Daoy (cell line): ENCODE measurements at regions not wholly inside any gene's neighbourhood (a gene's known extent, or its start where the extent isn't known, plus 50 kb on each side); places are given as distances from the start of the nearest gene placed in this dataset.
"Not testable (repeated sequence)": the region's sequence is repeated elsewhere in the genome, so short reads cannot be mapped to it uniquely, and the experiment has no call there.

ENCODE experiments used
- DNase-seq: peaks from one replicate; pipeline ENCODE4 v3.0.0-alpha.2; 2015; ENCODE audit warnings: low read depth

DNA sequence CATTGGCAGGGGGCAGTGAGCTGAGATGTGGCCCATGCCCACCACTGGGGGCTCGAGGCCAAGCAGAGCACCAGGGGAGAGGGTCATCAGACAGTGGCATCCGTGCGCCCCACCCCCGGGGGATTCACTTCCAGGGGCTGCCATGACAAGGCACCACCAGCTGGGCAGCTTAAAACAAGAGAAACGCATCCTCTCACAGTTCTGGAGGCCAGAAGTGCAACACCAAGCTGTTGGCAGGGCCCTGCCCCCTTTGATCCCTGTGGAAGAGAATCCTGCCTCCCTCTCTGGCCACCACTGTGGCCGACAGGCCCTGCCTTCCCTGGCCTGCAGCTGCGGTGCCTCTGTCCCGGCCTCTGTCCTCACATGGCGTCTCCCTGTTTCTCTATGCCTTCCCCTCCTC is 187.7 kb upstream of the ID2 start:
- DNase-seq, result no peak

DNA sequence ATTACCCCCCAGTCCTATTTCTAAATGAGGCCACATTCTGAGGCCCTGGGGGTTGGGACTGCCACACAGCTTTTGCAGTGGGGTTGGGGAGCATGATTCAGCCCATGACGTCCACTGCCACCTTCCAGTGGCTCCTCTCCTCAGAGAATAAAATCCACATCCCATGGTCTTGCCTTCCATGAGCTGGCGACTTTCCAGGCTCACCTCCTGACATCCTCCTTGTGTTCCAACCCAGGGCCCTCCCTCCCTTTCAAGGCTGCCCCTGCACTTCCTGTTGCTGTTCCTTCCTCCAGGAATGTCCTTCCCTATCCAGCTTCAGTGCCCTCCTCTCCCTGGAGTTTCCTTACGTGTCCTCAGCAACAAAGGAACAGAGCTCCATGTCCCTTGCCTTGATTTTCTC is 187.3 kb upstream of the ID2 start:
- peak; percentile 23 for DNase-seq

DNA sequence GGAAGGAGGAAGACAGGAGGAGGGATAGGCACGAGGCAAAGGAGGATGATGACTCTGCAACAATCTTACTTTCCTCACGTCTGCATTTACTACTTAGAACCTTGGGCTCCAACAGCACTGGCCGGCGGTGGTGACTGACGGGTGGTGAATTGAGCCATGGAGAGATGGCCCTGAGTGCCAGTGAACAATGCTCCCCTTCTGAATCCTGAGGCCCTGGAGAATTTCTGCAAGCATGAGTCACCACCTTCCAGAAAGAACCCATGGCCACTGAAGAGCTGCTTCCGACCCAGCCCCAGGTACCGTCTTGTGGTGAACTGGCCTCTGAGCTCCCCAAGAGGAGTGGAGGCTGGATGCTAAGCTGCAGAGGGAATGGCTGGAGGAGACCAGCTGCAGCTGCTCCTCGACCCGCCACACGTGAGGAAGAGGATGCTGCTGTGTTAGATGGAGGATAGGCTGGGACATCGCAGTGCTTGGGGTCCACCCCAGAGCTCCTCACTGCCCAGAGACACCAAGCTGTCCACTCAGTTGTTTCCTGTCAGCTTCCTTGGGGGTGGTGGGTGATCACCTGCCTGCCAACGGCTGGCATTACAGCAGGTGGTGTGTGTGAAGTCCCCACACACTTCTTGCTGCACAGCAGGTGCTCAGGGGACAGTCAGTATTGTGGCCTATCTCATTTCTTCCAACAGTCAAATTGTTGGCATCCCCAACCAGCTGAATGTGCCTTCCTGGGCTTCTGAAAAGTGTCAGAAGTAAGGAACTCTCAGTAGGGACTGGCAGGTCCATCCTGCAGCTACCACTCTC is 186.5 kb upstream of the ID2 start:
- no peak for DNase-seq

DNA sequence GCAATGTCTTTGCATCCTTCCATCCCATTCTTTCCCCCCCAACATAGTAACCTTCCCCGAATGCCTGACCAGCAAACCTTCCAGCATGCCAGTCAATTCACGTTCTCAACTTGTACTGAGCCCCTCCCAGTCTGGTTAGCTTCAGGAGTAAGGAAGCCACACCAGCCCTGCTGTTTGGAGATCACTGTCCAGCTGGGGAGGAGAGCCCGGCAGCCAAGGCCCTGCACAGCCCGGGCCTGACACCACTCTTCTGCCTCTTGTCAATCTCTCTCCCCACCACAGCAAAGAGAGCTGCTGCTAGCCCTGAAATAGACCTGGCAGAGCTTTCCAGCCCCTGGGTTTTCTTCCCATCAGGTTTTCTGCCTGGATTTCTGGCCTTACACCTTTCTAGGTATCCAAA is 185.8 kb upstream of the ID2 start:
- no peak for DNase-seq

DNA sequence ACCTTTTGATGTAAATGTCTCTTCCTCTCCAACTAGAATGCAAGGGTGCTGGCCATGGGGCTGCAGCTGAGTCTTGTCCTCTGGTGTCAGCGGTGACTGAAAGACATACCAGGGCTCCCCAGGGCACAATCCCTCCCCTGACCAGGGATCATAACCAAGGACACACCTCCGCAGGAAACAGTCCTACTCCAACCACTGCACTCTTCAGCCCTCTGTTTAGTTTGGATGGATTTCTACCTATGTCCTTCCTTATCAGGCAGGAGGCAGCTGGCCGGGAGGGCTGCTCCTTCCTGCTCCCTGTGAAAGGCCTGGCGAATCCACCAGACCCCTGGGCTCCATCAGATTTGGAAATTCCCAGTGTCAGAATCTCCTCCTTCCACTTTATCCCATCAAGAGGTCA is 185.2 kb upstream of the ID2 start:
- DNase-seq, result no peak

DNA sequence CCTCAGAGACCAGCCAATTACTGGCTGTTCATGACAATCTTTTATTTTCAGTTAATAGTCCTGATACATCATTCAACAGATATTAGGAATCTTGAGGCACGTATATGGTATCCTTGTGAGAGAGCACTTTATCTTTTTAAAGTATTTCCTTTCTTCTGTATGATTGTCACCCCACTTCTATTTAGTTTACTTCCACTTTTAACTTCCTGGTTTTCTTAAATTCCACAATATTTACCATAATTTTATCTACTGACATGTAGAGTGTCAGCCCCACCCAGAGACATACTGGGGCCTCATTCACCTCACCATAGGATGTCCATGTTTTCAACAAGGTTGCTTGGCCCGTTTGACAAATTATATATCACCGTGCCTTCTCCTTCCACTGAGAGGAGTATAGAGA is 182.9 kb upstream of the ID2 start:
- no peak for DNase-seq

DNA sequence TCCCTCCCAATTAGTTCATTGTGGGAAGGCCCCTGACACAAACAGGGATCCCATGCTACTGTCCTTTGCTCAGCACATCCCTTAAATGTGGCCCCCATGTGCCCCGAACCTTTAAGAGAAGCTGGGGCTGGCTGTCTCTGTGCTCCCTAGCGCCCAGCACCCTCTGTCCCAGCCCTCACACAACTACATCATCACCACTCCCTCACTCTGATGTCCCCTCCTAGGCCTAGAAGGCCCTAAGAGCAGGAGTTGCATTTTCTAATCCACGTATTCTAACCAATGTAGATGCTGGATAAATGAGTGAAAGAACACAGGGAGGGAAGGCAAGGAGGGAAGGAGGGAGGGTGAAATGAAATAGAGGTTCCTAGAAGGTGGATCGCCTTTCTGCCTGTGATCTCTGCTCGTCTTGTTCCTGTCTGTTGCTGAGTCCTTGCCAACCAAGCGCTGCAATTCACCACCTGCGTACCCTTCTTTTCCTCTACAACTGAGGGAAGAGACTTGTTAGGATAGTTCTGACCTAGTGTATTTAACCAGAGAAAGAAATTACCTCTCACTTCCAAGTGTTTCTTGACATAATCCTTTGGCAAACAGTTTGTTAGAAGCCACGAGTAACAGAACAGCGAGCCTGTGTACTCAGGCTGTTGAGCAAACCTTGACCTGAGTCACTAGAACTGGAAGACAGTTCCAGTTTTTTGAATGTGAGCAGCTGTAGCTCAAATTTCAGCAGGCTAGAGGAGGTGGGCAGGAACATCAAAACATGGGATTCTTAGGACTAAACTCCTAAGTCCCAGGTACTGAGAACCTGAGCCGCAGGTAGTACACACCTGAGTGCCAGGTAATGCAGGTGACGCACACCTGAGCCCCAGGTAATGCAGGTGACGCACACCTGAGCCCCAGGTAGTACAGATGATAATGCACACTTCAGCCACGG is 181.5 kb upstream of the ID2 start:
- DNase-seq, result no peak

DNA sequence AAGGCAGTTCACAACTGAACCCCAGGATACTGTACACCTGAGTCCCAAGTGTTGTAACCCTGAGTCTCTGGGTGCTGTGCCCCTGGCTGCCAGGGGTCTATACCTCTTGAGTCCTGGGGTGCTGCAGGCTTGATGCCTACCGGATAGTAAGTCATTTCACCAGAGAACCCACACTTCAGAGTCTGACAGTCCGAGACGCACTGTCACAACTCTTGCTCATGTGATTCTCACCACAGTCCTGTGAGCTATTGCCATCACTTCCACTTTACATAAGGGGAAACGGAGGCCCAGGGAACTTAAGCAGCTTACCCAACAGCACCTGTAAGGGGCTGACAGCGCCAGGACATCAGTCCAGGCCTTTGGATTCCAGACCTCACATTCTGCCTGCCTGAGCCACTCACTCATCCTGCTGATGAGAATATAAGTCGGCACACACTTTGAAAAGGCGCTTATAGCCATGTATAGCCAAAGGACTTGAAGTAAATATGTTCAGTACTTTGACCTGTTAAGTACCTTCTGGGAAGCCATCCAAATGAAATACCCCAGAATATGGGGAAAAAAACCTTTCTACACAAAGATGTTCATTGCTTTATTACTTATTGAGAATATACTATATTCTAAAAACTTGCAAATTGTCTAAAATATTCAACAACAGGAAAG is 180.7 kb upstream of the ID2 start:
- DNase-seq, result no peak

DNA sequence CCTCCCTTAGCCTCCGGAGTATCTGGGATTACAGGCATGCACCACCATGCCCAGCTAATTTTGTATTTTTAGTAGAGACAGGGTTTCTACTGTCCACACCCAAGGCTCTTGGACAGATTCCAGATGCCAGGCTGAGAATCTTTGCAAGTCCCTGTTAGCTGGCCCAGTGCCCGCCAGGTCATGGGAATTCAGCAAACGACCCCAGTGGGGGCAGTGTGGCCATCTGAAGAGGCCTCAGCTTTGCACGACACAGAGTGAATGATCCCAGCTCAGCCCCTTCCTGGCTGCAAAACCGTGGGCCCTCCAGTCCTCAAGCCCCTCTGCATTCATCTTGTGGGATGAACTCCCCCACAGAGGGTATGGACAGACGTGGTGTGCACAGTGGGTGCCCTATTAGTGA is 179.5 kb upstream of the ID2 start:
- no peak for DNase-seq

DNA sequence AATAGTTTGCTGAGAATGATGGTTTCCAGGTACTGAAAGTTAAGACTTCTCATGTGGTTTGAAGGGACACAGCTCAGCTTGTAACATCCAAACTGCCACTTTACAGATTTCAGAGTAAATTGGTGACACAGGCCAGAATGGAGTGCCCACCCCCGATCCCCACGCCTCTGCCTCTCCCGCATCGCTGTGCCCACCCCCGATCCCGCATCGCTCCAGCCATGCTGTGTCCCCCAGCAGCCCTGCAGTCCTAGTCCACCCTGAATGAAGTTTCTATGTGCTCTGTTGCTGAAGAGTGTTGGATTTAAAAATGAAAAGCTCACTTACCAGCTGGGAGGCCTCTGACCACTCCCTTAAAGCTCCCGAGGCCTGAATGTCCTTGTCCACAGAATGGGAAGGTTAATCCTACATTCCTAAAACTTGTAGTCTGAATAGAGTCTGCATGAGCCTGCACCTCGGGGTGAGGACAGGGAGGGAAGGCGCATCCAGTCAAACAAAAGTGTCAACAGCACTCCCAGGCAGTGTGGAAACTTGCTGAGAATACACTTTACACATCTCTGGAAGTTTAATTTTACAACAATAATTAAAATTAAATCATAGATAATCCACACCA is 176.4 kb upstream of the ID2 start:
- DNase-seq, result no peak

DNA sequence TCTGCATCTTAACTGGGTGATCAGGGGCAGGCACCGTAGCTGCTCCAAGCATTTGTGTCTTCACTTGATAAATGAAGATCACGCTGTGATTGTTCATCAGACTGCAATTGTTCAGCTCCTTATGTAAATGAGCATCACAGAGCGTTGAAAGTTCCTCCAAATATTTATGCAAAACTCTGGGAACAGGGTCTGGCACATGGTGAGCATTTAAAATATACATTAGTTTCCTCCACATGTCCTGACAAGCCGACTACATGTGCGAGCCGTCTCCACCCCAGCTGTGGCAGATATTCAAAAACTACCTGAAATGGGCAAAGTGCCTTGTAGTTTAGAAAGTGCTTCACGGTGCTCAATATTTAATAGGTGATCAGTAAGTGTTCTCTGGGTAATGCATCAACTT is 175.1 kb upstream of the ID2 start:
- no peak for DNase-seq

DNA sequence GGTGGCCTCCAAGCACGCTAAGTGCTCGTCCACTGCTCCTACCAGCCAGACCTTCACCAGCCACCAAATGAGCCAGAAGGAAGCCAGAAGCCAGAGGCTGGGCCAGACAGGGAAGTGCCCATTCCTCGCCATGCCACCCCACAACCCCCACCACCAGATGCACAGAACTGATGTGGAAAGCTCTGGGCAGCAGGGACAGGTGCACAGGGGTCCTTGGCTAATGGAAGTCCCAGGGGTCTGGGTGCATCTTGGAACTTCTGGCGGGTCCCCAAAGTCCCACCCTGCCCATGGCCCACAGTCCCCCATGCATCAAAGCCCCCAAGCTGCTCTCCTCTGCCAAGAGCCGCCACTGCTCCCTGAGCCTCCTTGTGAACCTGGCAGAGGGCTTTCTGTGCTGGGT is 173.1 kb upstream of the ID2 start:
- DNase-seq, result no peak

DNA sequence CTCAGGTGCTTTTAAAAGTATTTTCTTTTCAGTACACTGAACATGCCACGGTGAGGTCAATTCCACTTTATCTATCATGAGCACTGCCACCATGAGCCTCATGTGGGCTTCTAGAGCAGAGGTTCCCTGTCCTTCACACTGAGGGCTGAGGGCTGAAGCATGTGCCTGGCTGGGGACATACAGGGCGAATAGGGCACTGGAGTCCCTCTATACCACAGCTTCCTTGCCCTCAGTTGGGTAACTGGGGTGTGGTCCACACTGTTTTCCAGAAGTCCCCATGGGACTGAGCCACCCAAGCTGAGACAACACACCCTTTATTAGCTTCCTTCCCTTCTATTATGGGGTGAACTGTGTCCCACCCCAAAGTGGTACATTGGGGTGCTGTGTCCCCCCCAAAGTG is 172.2 kb upstream of the ID2 start:
- DNase-seq, result no peak

DNA sequence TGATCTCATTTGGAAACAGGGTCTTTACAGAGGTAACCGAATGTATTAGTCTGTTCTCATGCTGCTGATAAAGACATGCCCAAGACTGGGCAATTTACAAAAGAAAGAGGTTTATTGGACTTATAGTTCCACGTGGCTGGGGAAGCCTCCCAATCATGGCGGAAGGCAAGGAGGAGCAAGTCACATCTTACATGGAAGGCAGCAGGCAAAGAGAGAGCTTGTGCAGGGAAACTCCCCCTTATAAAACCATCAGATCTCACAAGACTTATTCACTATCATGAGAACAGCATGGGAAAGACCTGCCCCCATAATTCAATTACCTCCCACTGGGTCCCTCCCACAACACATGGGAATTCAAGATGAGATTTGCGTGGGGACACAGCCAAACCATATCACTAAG is 171.8 kb upstream of the ID2 start:
- not testable (repeated sequence) for DNase-seq

DNA sequence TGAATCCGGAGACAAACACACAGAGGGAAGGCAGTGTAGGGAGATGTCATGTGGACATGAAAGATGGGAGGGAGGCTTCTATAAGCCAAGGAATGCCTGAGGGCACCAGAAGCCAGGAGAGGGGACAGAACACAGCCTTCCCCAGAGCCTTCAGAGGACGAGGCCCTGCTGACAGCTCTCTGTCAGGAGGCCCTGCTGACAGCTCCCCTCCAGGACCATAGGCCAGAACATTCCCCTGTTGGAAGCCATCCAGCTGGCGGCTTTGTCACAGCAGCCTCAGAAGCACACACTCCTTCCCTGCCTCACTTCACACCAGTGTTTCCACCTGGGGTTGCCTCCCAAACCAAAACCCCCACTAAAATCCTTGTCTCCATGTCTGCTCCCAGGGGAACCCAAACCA is 171.3 kb upstream of the ID2 start:
- no peak for DNase-seq

DNA sequence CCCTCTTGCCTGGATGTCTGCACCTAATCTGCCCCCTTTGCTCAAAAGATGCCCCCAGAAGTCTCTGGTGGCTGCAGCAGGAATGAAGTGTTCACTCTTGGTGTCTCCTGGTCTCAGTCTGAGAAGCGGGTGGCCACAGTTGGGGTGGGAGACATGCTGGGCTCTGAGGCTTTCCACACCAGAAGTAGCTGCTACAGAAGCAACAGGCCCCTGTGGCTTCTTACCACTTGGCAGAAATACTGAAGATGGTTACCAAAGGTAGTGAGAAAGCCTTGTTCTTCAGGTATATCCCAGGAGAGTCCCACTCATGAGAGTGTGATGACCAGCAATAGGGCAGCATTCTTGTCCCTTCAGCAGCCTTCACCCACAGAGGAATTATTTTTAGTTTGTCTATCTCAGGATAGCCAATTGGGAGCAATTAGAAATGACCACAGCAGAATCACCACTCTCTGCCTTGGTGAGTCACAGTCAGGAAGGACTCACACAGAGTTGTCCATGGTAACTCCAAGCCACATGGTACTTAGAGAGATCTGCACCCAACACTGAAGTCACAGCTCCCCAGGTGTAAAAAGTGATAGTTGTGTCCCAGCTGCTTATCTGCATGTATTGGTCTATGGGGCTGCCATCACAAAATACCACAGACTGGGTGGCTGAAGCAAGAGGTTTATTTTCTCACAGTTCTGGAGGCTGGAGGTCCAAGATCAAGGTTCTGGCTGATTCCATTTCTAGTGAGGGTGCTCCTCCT is 169.8 kb upstream of the ID2 start:
- peak; percentile 42 for DNase-seq

DNA sequence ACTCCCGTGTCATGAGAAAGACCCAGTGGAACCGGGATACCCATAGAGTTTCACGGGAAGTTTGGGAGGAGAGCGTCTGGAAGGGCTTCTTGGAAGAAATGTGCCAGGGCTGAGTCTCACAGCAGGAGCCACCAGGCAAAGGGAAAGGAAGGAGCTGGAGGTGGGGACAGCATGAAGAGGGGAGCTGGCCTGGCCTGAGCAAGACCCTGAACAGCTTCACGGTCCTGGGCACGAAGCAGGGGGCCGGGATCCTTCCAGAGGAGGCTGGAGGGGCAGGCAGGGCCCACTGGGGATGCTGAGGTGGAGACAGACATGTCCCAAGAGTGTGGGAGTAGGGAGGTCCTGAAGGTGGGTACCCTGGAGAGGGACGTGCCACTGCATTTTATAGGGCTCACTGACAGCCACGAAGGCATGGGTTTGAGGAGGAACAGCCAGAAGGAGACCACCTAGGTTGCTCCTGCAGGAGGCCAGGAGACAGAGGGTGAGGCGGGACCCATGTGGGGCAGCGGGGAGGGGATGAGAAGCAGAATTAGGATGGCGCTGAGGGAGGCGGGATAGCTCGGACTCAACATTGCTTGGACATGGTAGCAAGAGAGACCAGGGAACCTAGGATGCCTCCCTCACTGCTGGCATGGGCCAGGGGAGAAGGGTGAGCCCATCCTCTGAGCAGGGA is 168.1 kb upstream of the ID2 start:
- no peak for DNase-seq

DNA sequence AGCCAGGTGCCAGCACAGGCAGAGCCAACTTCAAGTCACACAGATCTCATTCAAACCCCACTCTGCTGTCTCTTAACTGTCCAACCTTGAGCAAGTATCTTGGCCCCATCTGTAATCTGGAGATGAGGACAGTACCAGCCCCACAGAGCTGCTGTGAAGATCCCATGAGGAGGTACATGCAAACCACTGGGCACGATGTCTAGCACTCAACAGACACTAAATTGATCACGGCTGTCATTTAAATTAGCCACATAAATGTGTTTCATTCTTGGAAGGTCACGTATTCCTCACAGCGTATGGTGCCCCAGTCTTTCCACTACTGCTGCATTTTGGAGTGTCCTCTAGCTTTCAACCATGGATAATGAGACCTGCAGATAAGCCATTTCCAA is 167.6 kb upstream of the ID2 start:
- no peak for DNase-seq

DNA sequence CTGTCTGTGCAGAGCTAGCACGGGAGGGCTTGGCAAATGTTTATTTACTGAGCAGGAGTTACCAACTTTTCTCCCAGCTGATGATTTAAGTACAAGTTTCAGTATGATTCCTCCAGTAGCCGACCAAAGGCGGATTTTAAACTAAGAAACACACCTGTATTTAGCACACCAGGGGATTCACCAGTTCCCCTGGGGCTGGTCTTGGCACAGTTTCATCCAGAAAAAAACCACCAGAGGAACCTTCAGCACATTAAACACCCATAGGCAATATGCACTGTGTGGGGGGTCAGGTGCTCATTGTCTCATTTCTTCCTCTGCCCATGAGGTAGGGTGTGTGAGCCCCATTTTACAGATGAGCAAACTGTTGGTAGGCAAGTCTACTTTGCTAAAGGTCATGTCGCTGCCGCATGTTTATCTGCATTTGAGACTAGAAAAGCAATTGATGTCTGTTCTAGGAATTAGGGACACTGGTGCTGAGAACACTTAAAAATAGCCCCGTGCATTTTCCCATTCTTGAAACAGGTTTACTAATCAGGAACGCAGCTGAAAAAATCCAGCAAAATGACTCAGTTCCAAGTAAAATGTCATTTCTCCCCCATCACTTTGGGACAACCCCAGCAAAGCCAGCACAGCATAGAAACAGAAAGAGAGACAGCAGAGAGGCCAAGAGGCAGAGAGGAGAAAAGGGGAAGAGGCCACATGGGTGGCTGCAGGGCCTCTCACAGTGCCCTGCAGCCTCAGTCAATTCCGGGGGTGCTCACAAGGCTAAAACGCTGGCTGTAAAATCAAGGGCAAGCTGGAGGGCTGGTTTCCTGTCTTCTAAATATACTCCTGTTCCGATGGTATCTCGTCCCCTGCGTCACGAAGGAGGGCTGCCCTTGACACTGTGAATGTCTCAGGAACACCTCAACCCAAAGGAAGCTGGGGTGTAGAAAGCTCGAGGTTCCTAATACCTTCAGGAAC is 166.8 kb upstream of the ID2 start:
- no peak for DNase-seq
